Tibial nerve (tissue), 4 donors: ENCODE measurements at regions not wholly inside any gene's neighbourhood (a gene's known extent, or its start where the extent isn't known, plus 50 kb on each side); places are given as distances from the start of the nearest gene placed in this dataset.

Source experiments
- CTCF ChIP-seq, 5 experiments: fragments of 200-600 bp in 3 of 5; fragments of 450-650 bp in 2 of 5; sonication (generic) in 3 of 5; IDR thresholded peaks; one replicate each; pipeline ENCODE4 v1.5.1; 2016 to 2019; ENCODE audit warnings: antibody characterized with exemption in 5 of 5, mild to moderate bottlenecking in 3 of 5, moderate library complexity in 2 of 5
- EP300 ChIP-seq, 2 donors: sonication (generic); formaldehyde crosslinking; IDR thresholded peaks; one replicate each; pipeline ENCODE4 v1.6.1; 2017; ENCODE audit warnings: antibody characterized with exemption in 2 of 2, mild to moderate bottlenecking in 1 of 2
- POLR2A ChIP-seq, 2 donors: fragments of 450-650 bp; IDR thresholded peaks; one replicate each; pipeline ENCODE4 v1.6.1; 2017; ENCODE audit warnings: antibody characterized with exemption in 2 of 2, mild to moderate bottlenecking in 2 of 2, moderate library complexity in 2 of 2

GRCh38 chr5:155259648-155260047 lies 246.1 kb downstream of the KIF4B start:
- TF ChIP-seq CTCF (IDR thresholded peaks at IDR 0.05) (no peak), POLR2A (IDR thresholded peaks at IDR 0.05) (no peak), EP300 (IDR thresholded peaks at IDR 0.05) (no peak)
